ENCODE measurements at regions not wholly inside any gene's neighbourhood (a gene's known extent, or its start where the extent isn't known, plus 50 kb on each side); places are given as distances from the start of the nearest gene placed in this dataset.

DNA sequence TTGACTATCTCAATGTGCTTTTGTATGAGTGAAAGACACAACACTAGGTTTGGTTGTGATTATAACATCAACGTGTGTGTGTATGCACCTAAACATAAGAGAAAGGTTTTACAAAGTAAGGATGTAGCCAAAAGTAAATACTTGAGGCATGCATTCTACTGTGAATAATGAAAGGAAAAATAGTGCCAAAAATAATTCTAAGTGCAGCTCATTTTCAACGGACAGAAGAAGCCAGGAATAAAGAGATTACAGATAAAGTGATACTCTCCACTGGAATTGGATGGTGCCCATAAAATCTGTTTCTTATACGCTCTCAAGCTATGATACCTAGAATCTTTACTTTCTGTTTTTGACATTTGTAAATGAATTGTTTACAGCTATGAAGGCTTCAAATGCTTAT, 135.0 kb upstream of the TMEM72 start:
- Histone ChIP-seq H3K9me2 (ENCODE audit: insufficient read depth) (no peaks in the 10 kb centered on the region), H3K4me2 (ENCODE audit: low read length) (no peak overlapping the region), H3K4me1 (ENCODE audit: control insufficient read depth in 1 of 2, insufficient read depth in 2 of 2, low read length in 2 of 2) (no peaks in the 10 kb centered on the region), H4K20me1 (ENCODE audit: insufficient read depth) (no peaks in the 10 kb centered on the region; the same call in 1 of the 2 replicates), H3K27ac (ENCODE audit: low read depth, low read length) (no peak overlapping the region), H2AFZ (ENCODE audit: low read depth, low read length, poor library complexity, severe bottlenecking) (no peak overlapping the region), H3K9me3 (ENCODE audit: control insufficient read depth in 1 of 2, insufficient read depth in 1 of 2, low read depth in 1 of 2, low read length in 2 of 2) (no peaks in the 10 kb centered on the region), H3K27me3 (ENCODE audit: insufficient read depth, low read length) (peaks cover 21% of the 10 kb centered on the region), H3K4me3 (replicated peaks in 1 of 2; ENCODE audit: low read depth in 1 of 2, low read length in 2 of 2) (no peak overlapping the region), H3K79me2 (ENCODE audit: insufficient read depth, low read length) (no peaks in the 10 kb centered on the region), H3K9ac (ENCODE audit: low read length) (no peak overlapping the region), H3K36me3 (ENCODE audit: control insufficient read depth in 1 of 2, insufficient read depth in 2 of 2, low read length in 2 of 2) (no peaks in the 10 kb centered on the region)
- RAD21 ChIA-PET (ENCODE audit: low non-redundant PET in 1 of 2, low total read pairs in 2 of 2, uncharacterized antibody in 2 of 2, unreplicated experiment in 2 of 2), result no interaction called here
- BruUV-seq (replicated peaks), result no TSS peak
- ATAC-seq, result no peak
- POLR2A ChIA-PET, result no interaction called here
- intact Hi-C loops (cut with micrococcal nuclease), result no loop called here
- CTCF ChIA-PET, result no interaction called here
- TF ChIP-seq EGR1 (IDR thresholded peaks at IDR 0.05; ENCODE audit: low read depth), result no peak
- TF ChIP-seq EZH2 (IDR thresholded peaks at IDR 0.05), result no peak
- TF ChIP-seq TCF7L2 (IDR thresholded peaks at IDR 0.05; ENCODE audit: borderline replicate concordance, extremely low read depth, insufficient read depth, insufficient read length), result no peak
- TF ChIP-seq ZFX (IDR thresholded peaks at IDR 0.05), result no peak
- no peak for TF ChIP-seq RAD21 (IDR thresholded peaks at IDR 0.05; ENCODE audit: low read depth)
- DNase-seq (ENCODE audit: low read depth, low spot score), result no peak

- DNase-seq (ENCODE audit: low read depth, low spot score), result no peak
- POLR2A ChIA-PET, result no interaction called here
- Histone ChIP-seq H3K4me1 (ENCODE audit: control insufficient read depth in 1 of 2, insufficient read depth in 2 of 2, low read length in 2 of 2) (no peaks in the 10 kb centered on the region), H3K79me2 (ENCODE audit: insufficient read depth, low read length) (no peaks in the 10 kb centered on the region), H3K9me3 (ENCODE audit: control insufficient read depth in 1 of 2, insufficient read depth in 1 of 2, low read depth in 1 of 2, low read length in 2 of 2) (no peaks in the 10 kb centered on the region), H3K9me2 (ENCODE audit: insufficient read depth) (no peaks in the 10 kb centered on the region), H3K27ac (ENCODE audit: low read depth, low read length) (no peak overlapping the region), H3K36me3 (ENCODE audit: control insufficient read depth in 1 of 2, insufficient read depth in 2 of 2, low read length in 2 of 2) (no peaks in the 10 kb centered on the region), H3K4me2 (ENCODE audit: low read length) (no peak overlapping the region), H3K9ac (ENCODE audit: low read length) (no peak overlapping the region), H3K27me3 (ENCODE audit: insufficient read depth, low read length) (peaks cover 11% of the 10 kb centered on the region; the same call in 1 of the 2 replicates), H2AFZ (ENCODE audit: low read depth, low read length, poor library complexity, severe bottlenecking) (no peak overlapping the region), H3K4me3 (replicated peaks in 1 of 2; ENCODE audit: low read depth in 1 of 2, low read length in 2 of 2) (no peak overlapping the region), H4K20me1 (ENCODE audit: insufficient read depth) (no peaks in the 10 kb centered on the region; the same call in 1 of the 2 replicates)
- no TSS peak for BruUV-seq (replicated peaks)
- ATAC-seq, result no peak
- CTCF ChIA-PET, result no interaction called here
- RAD21 ChIA-PET (ENCODE audit: low non-redundant PET in 1 of 2, low total read pairs in 2 of 2, uncharacterized antibody in 2 of 2, unreplicated experiment in 2 of 2), result no interaction called here
- intact Hi-C loops (cut with micrococcal nuclease), result no loop called here
- TF ChIP-seq TCF7L2 (IDR thresholded peaks at IDR 0.05; ENCODE audit: borderline replicate concordance, extremely low read depth, insufficient read depth, insufficient read length) (no peak), SIN3A (IDR thresholded peaks at IDR 0.05; ENCODE audit: low read depth) (no peak), RAD21 (IDR thresholded peaks at IDR 0.05; ENCODE audit: low read depth) (no peak), EZH2 (IDR thresholded peaks at IDR 0.05) (no peak), FOSL1 (IDR thresholded peaks at IDR 0.05; ENCODE audit: low read depth) (no peak)
- TF ChIP-seq, protein P1, sequence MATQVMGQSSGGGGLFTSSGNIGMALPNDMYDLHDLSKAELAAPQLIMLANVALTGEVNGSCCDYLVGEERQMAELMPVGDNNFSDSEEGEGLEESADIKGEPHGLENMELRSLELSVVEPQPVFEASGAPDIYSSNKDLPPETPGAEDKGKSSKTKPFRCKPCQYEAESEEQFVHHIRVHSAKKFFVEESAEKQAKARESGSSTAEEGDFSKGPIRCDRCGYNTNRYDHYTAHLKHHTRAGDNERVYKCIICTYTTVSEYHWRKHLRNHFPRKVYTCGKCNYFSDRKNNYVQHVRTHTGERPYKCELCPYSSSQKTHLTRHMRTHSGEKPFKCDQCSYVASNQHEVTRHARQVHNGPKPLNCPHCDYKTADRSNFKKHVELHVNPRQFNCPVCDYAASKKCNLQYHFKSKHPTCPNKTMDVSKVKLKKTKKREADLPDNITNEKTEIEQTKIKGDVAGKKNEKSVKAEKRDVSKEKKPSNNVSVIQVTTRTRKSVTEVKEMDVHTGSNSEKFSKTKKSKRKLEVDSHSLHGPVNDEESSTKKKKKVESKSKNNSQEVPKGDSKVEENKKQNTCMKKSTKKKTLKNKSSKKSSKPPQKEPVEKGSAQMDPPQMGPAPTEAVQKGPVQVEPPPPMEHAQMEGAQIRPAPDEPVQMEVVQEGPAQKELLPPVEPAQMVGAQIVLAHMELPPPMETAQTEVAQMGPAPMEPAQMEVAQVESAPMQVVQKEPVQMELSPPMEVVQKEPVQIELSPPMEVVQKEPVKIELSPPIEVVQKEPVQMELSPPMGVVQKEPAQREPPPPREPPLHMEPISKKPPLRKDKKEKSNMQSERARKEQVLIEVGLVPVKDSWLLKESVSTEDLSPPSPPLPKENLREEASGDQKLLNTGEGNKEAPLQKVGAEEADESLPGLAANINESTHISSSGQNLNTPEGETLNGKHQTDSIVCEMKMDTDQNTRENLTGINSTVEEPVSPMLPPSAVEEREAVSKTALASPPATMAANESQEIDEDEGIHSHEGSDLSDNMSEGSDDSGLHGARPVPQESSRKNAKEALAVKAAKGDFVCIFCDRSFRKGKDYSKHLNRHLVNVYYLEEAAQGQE (IDR thresholded peaks at IDR 0.05; ENCODE audit: low read depth), result no peak
These were observed 131.6 kb upstream of the TMEM72 start for GRCh38 chr10:44779511-44779910.

All from HCT116 (cell line).